ENCODE measurements at regions not wholly inside any gene's neighbourhood (a gene's known extent, or its start where the extent isn't known, plus 50 kb on each side); places are given as distances from the start of the nearest gene placed in this dataset.

DNA sequence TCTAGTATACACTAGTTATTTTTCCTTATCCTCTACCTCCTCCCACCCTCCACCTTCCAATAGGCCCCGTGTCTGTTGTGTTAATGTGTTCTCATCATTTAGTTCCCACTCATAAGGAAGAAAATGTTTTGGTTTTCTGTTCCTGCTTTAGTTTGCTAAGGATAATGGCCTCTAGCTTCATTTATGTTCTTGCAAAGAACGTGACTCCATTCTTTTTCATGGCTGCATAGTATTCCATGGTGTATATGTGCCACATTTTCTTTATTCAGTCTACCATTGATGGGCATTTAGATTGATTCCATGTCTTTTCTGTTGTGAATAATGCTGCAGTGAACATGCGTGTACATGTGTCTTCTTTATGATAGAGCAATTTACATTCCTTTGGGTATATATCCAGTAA is 146.5 kb upstream of the GAS1 start:
- no peak for ATAC-seq
- H3K36me3 Mint-ChIP-seq (ENCODE audit: low read depth): no peaks in the 10 kb centered on the region

More for the DNA sequence above, 146.5 kb upstream of the GAS1 start:
- H3K4me3 ChIP-seq: no peak overlapping the region
- no peak overlapping the region for H3K4me2 ChIP-seq
- H3K4me1 ChIP-seq (ENCODE audit: insufficient read depth): no peaks in the 10 kb centered on the region
- Mint-ChIP-seq H3K4me3 (no peak overlapping the region), H3K9me3 (no peaks in the 10 kb centered on the region), H3K4me1 (no peaks in the 10 kb centered on the region), H3K27ac (no peak overlapping the region), H3K27me3 (ENCODE audit: insufficient read depth, low read depth, poor library complexity) (no peaks in the 10 kb centered on the region)
- no peak overlapping the region for H3K27ac ChIP-seq (ENCODE audit: low read depth)
- TF ChIP-seq POLR2AphosphoS5 (IDR thresholded peaks at IDR 0.05; ENCODE audit: low read depth) (no peak), EZH2 (IDR thresholded peaks at IDR 0.05; ENCODE audit: low read depth, unreplicated experiment) (no peak), CREB1 (CRISPR knock-in tag; IDR thresholded peaks at IDR 0.05; ENCODE audit: low read depth) (no peak), ZNF331 (CRISPR knock-in tag; IDR thresholded peaks at IDR 0.05; ENCODE audit: low read depth) (no peak)
- TF ChIP-seq, protein P1, sequence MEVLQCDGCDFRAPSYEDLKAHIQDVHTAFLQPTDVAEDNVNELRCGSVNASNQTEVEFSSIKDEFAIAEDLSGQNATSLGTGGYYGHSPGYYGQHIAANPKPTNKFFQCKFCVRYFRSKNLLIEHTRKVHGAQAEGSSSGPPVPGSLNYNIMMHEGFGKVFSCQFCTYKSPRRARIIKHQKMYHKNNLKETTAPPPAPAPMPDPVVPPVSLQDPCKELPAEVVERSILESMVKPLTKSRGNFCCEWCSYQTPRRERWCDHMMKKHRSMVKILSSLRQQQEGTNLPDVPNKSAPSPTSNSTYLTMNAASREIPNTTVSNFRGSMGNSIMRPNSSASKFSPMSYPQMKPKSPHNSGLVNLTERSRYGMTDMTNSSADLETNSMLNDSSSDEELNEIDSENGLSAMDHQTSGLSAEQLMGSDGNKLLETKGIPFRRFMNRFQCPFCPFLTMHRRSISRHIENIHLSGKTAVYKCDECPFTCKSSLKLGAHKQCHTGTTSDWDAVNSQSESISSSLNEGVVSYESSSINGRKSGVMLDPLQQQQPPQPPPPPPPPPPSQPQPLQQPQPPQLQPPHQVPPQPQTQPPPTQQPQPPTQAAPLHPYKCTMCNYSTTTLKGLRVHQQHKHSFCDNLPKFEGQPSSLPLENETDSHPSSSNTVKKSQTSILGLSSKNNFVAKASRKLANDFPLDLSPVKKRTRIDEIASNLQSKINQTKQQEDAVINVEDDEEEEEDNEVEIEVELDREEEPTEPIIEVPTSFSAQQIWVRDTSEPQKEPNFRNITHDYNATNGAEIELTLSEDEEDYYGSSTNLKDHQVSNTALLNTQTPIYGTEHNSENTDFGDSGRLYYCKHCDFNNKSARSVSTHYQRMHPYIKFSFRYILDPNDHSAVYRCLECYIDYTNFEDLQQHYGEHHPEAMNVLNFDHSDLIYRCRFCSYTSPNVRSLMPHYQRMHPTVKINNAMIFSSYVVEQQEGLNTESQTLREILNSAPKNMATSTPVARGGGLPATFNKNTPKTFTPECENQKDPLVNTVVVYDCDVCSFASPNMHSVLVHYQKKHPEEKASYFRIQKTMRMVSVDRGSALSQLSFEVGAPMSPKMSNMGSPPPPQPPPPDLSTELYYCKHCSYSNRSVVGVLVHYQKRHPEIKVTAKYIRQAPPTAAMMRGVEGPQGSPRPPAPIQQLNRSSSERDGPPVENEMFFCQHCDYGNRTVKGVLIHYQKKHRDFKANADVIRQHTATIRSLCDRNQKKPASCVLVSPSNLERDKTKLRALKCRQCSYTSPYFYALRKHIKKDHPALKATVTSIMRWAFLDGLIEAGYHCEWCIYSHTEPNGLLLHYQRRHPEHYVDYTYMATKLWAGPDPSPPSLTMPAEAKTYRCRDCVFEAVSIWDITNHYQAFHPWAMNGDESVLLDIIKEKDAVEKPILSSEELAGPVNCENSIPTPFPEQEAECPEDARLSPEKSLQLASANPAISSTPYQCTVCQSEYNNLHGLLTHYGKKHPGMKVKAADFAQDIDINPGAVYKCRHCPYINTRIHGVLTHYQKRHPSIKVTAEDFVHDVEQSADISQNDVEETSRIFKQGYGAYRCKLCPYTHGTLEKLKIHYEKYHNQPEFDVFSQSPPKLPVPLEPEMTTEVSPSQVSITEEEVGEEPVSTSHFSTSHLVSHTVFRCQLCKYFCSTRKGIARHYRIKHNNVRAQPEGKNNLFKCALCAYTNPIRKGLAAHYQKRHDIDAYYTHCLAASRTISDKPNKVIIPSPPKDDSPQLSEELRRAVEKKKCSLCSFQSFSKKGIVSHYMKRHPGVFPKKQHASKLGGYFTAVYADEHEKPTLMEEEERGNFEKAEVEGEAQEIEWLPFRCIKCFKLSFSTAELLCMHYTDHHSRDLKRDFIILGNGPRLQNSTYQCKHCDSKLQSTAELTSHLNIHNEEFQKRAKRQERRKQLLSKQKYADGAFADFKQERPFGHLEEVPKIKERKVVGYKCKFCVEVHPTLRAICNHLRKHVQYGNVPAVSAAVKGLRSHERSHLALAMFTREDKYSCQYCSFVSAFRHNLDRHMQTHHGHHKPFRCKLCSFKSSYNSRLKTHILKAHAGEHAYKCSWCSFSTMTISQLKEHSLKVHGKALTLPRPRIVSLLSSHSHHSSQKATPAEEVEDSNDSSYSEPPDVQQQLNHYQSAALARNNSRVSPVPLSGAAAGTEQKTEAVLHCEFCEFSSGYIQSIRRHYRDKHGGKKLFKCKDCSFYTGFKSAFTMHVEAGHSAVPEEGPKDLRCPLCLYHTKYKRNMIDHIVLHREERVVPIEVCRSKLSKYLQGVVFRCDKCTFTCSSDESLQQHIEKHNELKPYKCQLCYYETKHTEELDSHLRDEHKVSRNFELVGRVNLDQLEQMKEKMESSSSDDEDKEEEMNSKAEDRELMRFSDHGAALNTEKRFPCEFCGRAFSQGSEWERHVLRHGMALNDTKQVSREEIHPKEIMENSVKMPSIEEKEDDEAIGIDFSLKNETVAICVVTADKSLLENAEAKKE (CRISPR knock-in tag; IDR thresholded peaks at IDR 0.05): no peak
- TF ChIP-seq, protein P2, sequence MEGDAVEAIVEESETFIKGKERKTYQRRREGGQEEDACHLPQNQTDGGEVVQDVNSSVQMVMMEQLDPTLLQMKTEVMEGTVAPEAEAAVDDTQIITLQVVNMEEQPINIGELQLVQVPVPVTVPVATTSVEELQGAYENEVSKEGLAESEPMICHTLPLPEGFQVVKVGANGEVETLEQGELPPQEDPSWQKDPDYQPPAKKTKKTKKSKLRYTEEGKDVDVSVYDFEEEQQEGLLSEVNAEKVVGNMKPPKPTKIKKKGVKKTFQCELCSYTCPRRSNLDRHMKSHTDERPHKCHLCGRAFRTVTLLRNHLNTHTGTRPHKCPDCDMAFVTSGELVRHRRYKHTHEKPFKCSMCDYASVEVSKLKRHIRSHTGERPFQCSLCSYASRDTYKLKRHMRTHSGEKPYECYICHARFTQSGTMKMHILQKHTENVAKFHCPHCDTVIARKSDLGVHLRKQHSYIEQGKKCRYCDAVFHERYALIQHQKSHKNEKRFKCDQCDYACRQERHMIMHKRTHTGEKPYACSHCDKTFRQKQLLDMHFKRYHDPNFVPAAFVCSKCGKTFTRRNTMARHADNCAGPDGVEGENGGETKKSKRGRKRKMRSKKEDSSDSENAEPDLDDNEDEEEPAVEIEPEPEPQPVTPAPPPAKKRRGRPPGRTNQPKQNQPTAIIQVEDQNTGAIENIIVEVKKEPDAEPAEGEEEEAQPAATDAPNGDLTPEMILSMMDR (conservative IDR thresholded peaks at IDR 0.05; ENCODE audit: low read depth in 2 of 2): no peak
- no peak overlapping the region for H2AFZ ChIP-seq
- no peaks in the 10 kb centered on the region for H3K9me2 ChIP-seq (ENCODE audit: insufficient read depth)
- H3K36me3 ChIP-seq (ENCODE audit: insufficient read depth): no peaks in the 10 kb centered on the region
- H3F3A ChIP-seq (replicated peaks; ENCODE audit: low read depth): no peaks in the 10 kb centered on the region
- no peaks in the 10 kb centered on the region for H4K20me1 ChIP-seq (replicated peaks; ENCODE audit: insufficient read depth)
- H3K79me2 ChIP-seq (replicated peaks; ENCODE audit: insufficient read depth): no peaks in the 10 kb centered on the region
- no peaks in the 10 kb centered on the region for H3K27me3 ChIP-seq (ENCODE audit: insufficient read depth)
- DNase-seq (ENCODE audit: low spot score): no peak
